ENCODE measurements at regions not wholly inside any gene's neighbourhood (a gene's known extent, or its start where the extent isn't known, plus 50 kb on each side); places are given as distances from the start of the nearest gene placed in this dataset.
A peak's percentile ranks its signal among the peaks of the same experiment; 100 is the strongest.

DNA sequence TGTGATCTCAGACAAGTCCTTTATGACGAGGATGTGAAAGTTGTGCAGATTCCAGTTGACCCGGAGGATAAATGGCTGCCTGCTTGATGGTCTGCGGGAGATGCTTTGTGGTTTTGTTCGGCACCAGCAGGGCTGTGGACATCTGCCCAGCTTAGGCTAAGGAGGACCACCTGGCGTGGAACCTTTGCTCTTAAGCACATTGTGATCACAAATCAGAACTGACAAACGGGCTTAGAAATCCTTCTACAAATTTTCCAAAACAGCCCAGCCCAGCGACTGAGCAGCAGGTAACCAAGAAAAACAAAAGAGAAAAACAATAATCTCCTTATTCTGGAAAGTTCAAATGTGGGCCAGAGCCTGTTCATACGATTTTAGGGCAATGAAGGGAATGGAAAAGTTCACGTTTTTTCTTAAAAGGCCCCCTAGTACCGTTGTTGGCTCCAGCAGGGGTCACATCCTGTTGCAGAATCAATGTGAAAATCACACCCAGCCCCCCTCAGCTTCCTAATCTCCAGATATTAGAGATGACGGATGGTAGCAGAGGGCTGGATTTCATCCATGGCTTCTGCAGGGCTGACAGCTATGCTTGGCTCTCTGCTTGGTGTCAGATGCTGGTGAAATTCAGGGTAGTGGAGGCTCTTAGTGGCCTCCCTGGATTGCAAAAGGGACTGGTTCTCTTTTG lies 81.1 kb upstream of the RFLNA start (continued):
- TF ChIP-seq, protein P1, sequence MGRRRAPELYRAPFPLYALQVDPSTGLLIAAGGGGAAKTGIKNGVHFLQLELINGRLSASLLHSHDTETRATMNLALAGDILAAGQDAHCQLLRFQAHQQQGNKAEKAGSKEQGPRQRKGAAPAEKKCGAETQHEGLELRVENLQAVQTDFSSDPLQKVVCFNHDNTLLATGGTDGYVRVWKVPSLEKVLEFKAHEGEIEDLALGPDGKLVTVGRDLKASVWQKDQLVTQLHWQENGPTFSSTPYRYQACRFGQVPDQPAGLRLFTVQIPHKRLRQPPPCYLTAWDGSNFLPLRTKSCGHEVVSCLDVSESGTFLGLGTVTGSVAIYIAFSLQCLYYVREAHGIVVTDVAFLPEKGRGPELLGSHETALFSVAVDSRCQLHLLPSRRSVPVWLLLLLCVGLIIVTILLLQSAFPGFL (CRISPR knock-in tag; IDR thresholded peaks at IDR 0.05) = no peak
- no peak for TF ChIP-seq ZNF251 (CRISPR knock-in tag; IDR thresholded peaks at IDR 0.05)
- no peak for TF ChIP-seq REXO4 (CRISPR knock-in tag; IDR thresholded peaks at IDR 0.05; ENCODE audit: borderline replicate concordance)
- TF ChIP-seq ZNF678 (CRISPR knock-in tag; IDR thresholded peaks at IDR 0.05) = no peak
- TF ChIP-seq ZNF33A (CRISPR knock-in tag; IDR thresholded peaks at IDR 0.05; ENCODE audit: borderline replicate concordance) = no peak
- TF ChIP-seq, protein P2, sequence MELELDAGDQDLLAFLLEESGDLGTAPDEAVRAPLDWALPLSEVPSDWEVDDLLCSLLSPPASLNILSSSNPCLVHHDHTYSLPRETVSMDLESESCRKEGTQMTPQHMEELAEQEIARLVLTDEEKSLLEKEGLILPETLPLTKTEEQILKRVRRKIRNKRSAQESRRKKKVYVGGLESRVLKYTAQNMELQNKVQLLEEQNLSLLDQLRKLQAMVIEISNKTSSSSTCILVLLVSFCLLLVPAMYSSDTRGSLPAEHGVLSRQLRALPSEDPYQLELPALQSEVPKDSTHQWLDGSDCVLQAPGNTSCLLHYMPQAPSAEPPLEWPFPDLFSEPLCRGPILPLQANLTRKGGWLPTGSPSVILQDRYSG (CRISPR knock-in tag; IDR thresholded peaks at IDR 0.05) = no peak
- TF ChIP-seq, protein P3, sequence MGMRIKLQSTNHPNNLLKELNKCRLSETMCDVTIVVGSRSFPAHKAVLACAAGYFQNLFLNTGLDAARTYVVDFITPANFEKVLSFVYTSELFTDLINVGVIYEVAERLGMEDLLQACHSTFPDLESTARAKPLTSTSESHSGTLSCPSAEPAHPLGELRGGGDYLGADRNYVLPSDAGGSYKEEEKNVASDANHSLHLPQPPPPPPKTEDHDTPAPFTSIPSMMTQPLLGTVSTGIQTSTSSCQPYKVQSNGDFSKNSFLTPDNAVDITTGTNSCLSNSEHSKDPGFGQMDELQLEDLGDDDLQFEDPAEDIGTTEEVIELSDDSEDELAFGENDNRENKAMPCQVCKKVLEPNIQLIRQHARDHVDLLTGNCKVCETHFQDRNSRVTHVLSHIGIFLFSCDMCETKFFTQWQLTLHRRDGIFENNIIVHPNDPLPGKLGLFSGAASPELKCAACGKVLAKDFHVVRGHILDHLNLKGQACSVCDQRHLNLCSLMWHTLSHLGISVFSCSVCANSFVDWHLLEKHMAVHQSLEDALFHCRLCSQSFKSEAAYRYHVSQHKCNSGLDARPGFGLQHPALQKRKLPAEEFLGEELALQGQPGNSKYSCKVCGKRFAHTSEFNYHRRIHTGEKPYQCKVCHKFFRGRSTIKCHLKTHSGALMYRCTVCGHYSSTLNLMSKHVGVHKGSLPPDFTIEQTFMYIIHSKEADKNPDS (CRISPR knock-in tag; IDR thresholded peaks at IDR 0.05) = no peak
- no peak for TF ChIP-seq PITX1 (CRISPR knock-in tag; IDR thresholded peaks at IDR 0.05)

DNA sequence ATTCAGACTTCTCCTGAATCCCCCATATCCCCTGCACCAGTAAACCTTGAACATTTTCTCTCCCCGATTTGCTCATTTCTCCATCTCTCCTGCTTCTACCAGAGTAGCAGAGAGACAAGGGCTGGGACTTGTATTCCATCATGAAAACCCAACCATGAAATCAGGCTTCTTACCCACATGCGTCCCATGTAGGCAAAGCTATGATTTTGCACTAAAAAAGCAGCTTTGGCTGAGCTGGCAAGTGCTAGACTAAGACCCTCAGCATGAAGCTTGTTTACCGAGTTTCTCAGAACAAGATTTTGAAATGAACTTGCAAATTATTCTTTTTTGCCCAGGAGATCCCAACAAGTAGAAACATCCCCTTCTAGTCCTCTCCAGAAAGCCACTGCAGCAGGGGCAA lies 80.3 kb upstream of the RFLNA start:
- no peak overlapping the region for H3K4me3 ChIP-seq (replicated peaks in 1 of 3; ENCODE audit: insufficient read depth in 1 of 3, low read depth in 2 of 3, low read length in 3 of 3)
- no TSS peak for BruUV-seq (replicated peaks)
- WGBS (ENCODE audit: low lambda C conversion rate) = 10% methylated on average over 3 of the region's 3 CpGs
- CTCF ChIA-PET (ENCODE audit: low intra/inter-chr PET ratio, low total read pairs) = no interaction called here
- no peak for FAIRE-seq
- POLR2A ChIA-PET = no interaction called here
- intact Hi-C loops (cut with micrococcal nuclease; ENCODE audit: unreplicated experiment) = no loop called here
- H3K9me3 ChIP-seq (ENCODE audit: low read length) = peaks cover 5% of the 10 kb centered on the region; the same call in 1 of the 2 replicates
- H3K27ac ChIP-seq (ENCODE audit: extremely low read length, insufficient read depth, low read length) = no peak overlapping the region
- no peaks in the 10 kb centered on the region for H3K36me3 ChIP-seq (replicated peaks in 1 of 2; ENCODE audit: control insufficient read depth in 1 of 2, insufficient read depth in 2 of 2, low read length in 2 of 2)
- TF ChIP-seq ZNF724P (CRISPR knock-in tag; IDR thresholded peaks at IDR 0.05; ENCODE audit: borderline replicate concordance) = no peak
- peak; percentile 99 for TF ChIP-seq ZFP90 (CRISPR knock-in tag; IDR thresholded peaks at IDR 0.05; ENCODE audit: borderline replicate concordance)
- DNase-seq (ENCODE audit: low spot score) = no peak
- H2AFZ ChIP-seq (ENCODE audit: low read length) = no peak overlapping the region
- H4K20me1 ChIP-seq (ENCODE audit: insufficient read depth, low read length) = no peaks in the 10 kb centered on the region
- no peak overlapping the region for H3K4me2 ChIP-seq (ENCODE audit: low read depth, low read length)
- ATAC-seq = no peak
- no peaks in the 10 kb centered on the region for H3K79me2 ChIP-seq (ENCODE audit: insufficient read depth, low read length)
- H3K27me3 ChIP-seq (ENCODE audit: control insufficient read depth in 1 of 2, insufficient read depth in 2 of 2, low read length in 2 of 2) = peaks cover 3% of the 10 kb centered on the region in 2 experiments; a peak in 2 of 5 replicates
- H3K9ac ChIP-seq (ENCODE audit: insufficient read depth, low read depth, low read length) = no peak overlapping the region
- no peaks in the 10 kb centered on the region for H3K4me1 ChIP-seq (ENCODE audit: insufficient read depth, low read length)
- in situ Hi-C loops (cut with HindIII; ENCODE audit: extremely low pct_ligation_motif_present, low pct_unique_long_range_greater_than_20kb) = no loop called here
